HUES48 (cell line): ENCODE measurements at regions not wholly inside any gene's neighbourhood (a gene's known extent, or its start where the extent isn't known, plus 50 kb on each side); places are given as distances from the start of the nearest gene placed in this dataset.

Experiments
- H3K27ac ChIP-seq: one replicate; pipeline ENCODE4 v1.7.0; 2013; ENCODE audit warnings: low read depth, low read length, inconsistent platforms
- H3K27me3 ChIP-seq: 2 replicates; pipeline ENCODE4 v1.6.1; 2013; ENCODE audit warnings: mild to moderate bottlenecking, low read length; ENCODE audit not compliant: control insufficient read depth, insufficient read depth
- H3K36me3 ChIP-seq: 2 replicates; pipeline ENCODE4 v1.6.1; 2013; ENCODE audit warnings: low read length; ENCODE audit not compliant: control insufficient read depth, insufficient read depth
- H3K4me1 ChIP-seq: 2 replicates; pipeline ENCODE4 v1.6.1; 2013; ENCODE audit warnings: mild to moderate bottlenecking, low read length; ENCODE audit not compliant: control insufficient read depth, insufficient read depth
- H3K4me3 ChIP-seq: 2 replicates; pipeline ENCODE4 v1.5.1; 2013; ENCODE audit warnings: mild to moderate bottlenecking, low read depth, low read length
- H3K9ac ChIP-seq: 2 replicates; pipeline ENCODE4 v1.6.1; 2013; ENCODE audit warnings: mild to moderate bottlenecking, low read depth, low read length, moderate library complexity
- H3K9me3 ChIP-seq: 2 replicates; pipeline ENCODE4 v1.6.1; 2013; ENCODE audit warnings: low read length; ENCODE audit not compliant: control insufficient read depth, insufficient read depth

GRCh38 chr5:167001246-167001645, 1290.2 kb upstream of the WWC1 start:
- H3K27ac ChIP-seq: no peak overlapping the region
- H3K27me3 ChIP-seq: no peaks in the 10 kb centered on the region
- H3K4me3 ChIP-seq: no peak overlapping the region
- no peaks in the 10 kb centered on the region for H3K36me3 ChIP-seq
- peaks cover 10% of the 10 kb centered on the region; the same call in 1 of the 2 replicates for H3K4me1 ChIP-seq
- no peak overlapping the region for H3K9ac ChIP-seq
- H3K9me3 ChIP-seq: no peaks in the 10 kb centered on the region

- Histone ChIP-seq H3K4me3 (no peak overlapping the region), H3K27me3 (no peaks in the 10 kb centered on the region), H3K27ac (no peak overlapping the region), H3K36me3 (no peaks in the 10 kb centered on the region), H3K4me1 (peaks cover 1% of the 10 kb centered on the region; the same call in 1 of the 2 replicates), H3K9me3 (no peaks in the 10 kb centered on the region), H3K9ac (no peak overlapping the region)
These were observed 1282.7 kb upstream of the WWC1 start for GRCh38 chr5:167008705-167009104.

- Histone ChIP-seq H3K9me3 (no peaks in the 10 kb centered on the region), H3K36me3 (no peaks in the 10 kb centered on the region), H3K9ac (no peak overlapping the region), H3K27me3 (no peaks in the 10 kb centered on the region), H3K4me1 (no peaks in the 10 kb centered on the region), H3K27ac (no peak overlapping the region), H3K4me3 (no peak overlapping the region)
These were observed 1280.2 kb upstream of the WWC1 start for GRCh38 chr5:167011196-167011595.

GRCh38 chr5:167012123-167013034, 1279.1 kb upstream of the WWC1 start:
- H3K9ac ChIP-seq: no peak overlapping the region
- no peaks in the 10 kb centered on the region for H3K9me3 ChIP-seq
- H3K36me3 ChIP-seq: no peaks in the 10 kb centered on the region
- no peak overlapping the region for H3K27ac ChIP-seq
- no peak overlapping the region for H3K4me3 ChIP-seq
- H3K4me1 ChIP-seq: no peaks in the 10 kb centered on the region
- no peaks in the 10 kb centered on the region for H3K27me3 ChIP-seq

- no peaks in the 10 kb centered on the region for H3K27me3 ChIP-seq
- no peak overlapping the region for H3K27ac ChIP-seq
- H3K9me3 ChIP-seq: no peaks in the 10 kb centered on the region
- H3K4me1 ChIP-seq: no peaks in the 10 kb centered on the region
- no peak overlapping the region for H3K4me3 ChIP-seq
- no peak overlapping the region for H3K9ac ChIP-seq
- H3K36me3 ChIP-seq: no peaks in the 10 kb centered on the region
These were observed 1276.9 kb upstream of the WWC1 start for GRCh38 chr5:167014401-167015056.

GRCh38 chr5:167020418-167020817, 1271.0 kb upstream of the WWC1 start:
- Histone ChIP-seq H3K27ac (no peak overlapping the region), H3K36me3 (no peaks in the 10 kb centered on the region), H3K4me1 (no peaks in the 10 kb centered on the region), H3K9ac (no peak overlapping the region), H3K27me3 (no peaks in the 10 kb centered on the region), H3K9me3 (no peaks in the 10 kb centered on the region), H3K4me3 (no peak overlapping the region)

- Histone ChIP-seq H3K4me3 (no peak overlapping the region), H3K27me3 (no peaks in the 10 kb centered on the region), H3K27ac (no peak overlapping the region), H3K36me3 (no peaks in the 10 kb centered on the region), H3K4me1 (peaks cover 3% of the 10 kb centered on the region; the same call in 1 of the 2 replicates), H3K9ac (no peak overlapping the region), H3K9me3 (no peaks in the 10 kb centered on the region)
These were observed 1262.0 kb upstream of the WWC1 start for GRCh38 chr5:167029488-167029887.

GRCh38 chr5:167030500-167031120, 1260.8 kb upstream of the WWC1 start:
- H3K4me3 ChIP-seq: no peak overlapping the region
- no peak overlapping the region for H3K9ac ChIP-seq
- peaks cover 3% of the 10 kb centered on the region; the same call in 1 of the 2 replicates for H3K4me1 ChIP-seq
- H3K27me3 ChIP-seq: no peaks in the 10 kb centered on the region
- no peak overlapping the region for H3K27ac ChIP-seq
- no peaks in the 10 kb centered on the region for H3K36me3 ChIP-seq
- H3K9me3 ChIP-seq: no peaks in the 10 kb centered on the region

- Histone ChIP-seq H3K36me3 (no peaks in the 10 kb centered on the region), H3K9ac (no peak overlapping the region), H3K4me1 (no peaks in the 10 kb centered on the region), H3K27ac (no peak overlapping the region), H3K9me3 (no peaks in the 10 kb centered on the region), H3K27me3 (no peaks in the 10 kb centered on the region), H3K4me3 (no peak overlapping the region)
These were observed 1254.9 kb upstream of the WWC1 start for GRCh38 chr5:167036585-167036984.

GRCh38 chr5:167049043-167049663, 1242.3 kb upstream of the WWC1 start:
- Histone ChIP-seq H3K4me1 (peaks cover 7% of the 10 kb centered on the region; the same call in 1 of the 2 replicates), H3K9ac (no peak overlapping the region), H3K27me3 (no peaks in the 10 kb centered on the region), H3K36me3 (no peaks in the 10 kb centered on the region), H3K27ac (no peak overlapping the region), H3K4me3 (no peak overlapping the region), H3K9me3 (no peaks in the 10 kb centered on the region)
